ENCODE measurements at regions not wholly inside any gene's neighbourhood (a gene's known extent, or its start where the extent isn't known, plus 50 kb on each side); places are given as distances from the start of the nearest gene placed in this dataset.

GRCh38 chrX:85504381-85504780, 124.9 kb upstream of the POF1B start:
- Histone ChIP-seq H3K27me3 (no peaks in the 10 kb centered on the region), H3K4me3 (no peak overlapping the region), H3K9me3 (no peaks in the 10 kb centered on the region), H3K27ac (no peak overlapping the region), H3K4me1 (no peaks in the 10 kb centered on the region), H3K36me3 (no peaks in the 10 kb centered on the region)
- WGBS, 2 donors, result 40 to 64% methylated on average over 1 of the region's 1 CpG
- TF ChIP-seq EP300 (IDR thresholded peaks at IDR 0.05) (no peak), CTCF (IDR thresholded peaks at IDR 0.05) (no peak), POLR2A (IDR thresholded peaks at IDR 0.05) (no peak)
- no peak for DNase-seq (ENCODE audit: low spot score in 2 of 2)

DNA sequence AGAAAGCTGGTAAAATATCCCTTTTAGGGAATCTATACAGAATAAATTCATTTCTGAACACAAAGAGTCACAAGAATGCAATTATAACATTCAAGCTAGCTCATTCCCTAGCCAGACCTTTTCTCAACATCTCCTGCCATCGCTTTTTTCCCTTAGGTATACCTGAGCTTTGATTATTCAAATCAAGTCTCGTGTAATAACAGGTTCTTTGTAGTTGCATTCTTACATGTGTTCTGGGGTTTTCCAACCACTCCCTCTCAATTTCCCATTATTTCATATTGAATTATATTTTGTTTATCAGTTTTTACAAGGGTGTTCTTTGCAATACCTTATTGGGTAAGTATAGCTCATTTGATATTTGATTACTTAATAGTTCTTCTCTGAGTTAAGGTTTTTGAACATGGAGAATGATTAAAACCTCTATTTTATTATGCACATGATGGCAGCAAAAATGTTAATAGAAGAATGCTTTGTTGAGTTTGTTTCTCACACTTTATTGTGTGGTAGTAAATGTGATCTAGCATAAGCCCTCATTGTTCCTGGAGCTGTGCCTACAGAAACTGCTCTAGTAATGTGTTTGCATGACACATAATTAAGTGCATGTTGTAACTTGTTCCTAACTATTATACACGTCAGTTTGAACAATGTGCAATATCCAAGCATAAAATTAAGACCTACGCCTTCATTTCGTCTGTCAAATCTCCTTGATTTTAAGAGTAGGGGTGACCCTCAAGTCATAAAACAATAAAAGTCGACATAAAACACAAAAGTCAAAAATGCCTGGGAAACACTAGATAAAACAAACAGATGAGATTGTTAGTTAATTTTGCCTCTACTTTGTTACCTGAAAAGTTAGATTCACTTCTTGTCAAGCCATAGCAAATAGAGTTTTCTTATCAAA, 124.0 kb upstream of the POF1B start:
- TF ChIP-seq POLR2A (IDR thresholded peaks at IDR 0.05) (no peak), CTCF (IDR thresholded peaks at IDR 0.05) (no peak)
- H3K27me3 ChIP-seq, result no peaks in the 10 kb centered on the region
- H3K36me3 ChIP-seq, result no peaks in the 10 kb centered on the region
- no peak overlapping the region for H3K4me3 ChIP-seq
- WGBS, 2 donors, result 41 to 45% methylated on average over 6 of the region's 6 CpGs
- no peak for DNase-seq (ENCODE audit: low spot score in 2 of 2)
- no peaks in the 10 kb centered on the region for H3K9me3 ChIP-seq
- H3K4me1 ChIP-seq, result no peaks in the 10 kb centered on the region
- H3K27ac ChIP-seq, result no peak overlapping the region

- no peak for TF ChIP-seq POLR2A (IDR thresholded peaks at IDR 0.05)
- no peak for TF ChIP-seq EP300 (IDR thresholded peaks at IDR 0.05)
- TF ChIP-seq CTCF (IDR thresholded peaks at IDR 0.05), result no peak
- H3K4me1 ChIP-seq, result no peaks in the 10 kb centered on the region
- WGBS, 2 donors, result 50 to 69% methylated on average over 3 of the region's 3 CpGs
- H3K36me3 ChIP-seq, result no peaks in the 10 kb centered on the region
- no peaks in the 10 kb centered on the region for H3K9me3 ChIP-seq
- no peaks in the 10 kb centered on the region for H3K27me3 ChIP-seq
- H3K4me3 ChIP-seq, result no peak overlapping the region
- DNase-seq (ENCODE audit: low spot score in 2 of 2), result no peak
- H3K27ac ChIP-seq, result no peak overlapping the region
Measured at GRCh38 chrX:85501349-85501748, 121.9 kb upstream of the POF1B start.

- WGBS, 2 donors, result 43 to 52% methylated on average over 1 of the region's 1 CpG
- Histone ChIP-seq H3K9me3 (no peaks in the 10 kb centered on the region), H3K27ac (no peak overlapping the region), H3K27me3 (no peaks in the 10 kb centered on the region), H3K4me3 (no peak overlapping the region), H3K36me3 (no peaks in the 10 kb centered on the region), H3K4me1 (no peaks in the 10 kb centered on the region)
- TF ChIP-seq EP300 (IDR thresholded peaks at IDR 0.05), result no peak
- TF ChIP-seq POLR2A (IDR thresholded peaks at IDR 0.05), result no peak
- TF ChIP-seq CTCF (IDR thresholded peaks at IDR 0.05), result no peak
- DNase-seq (ENCODE audit: low spot score in 2 of 2), result no peak
Measured at GRCh38 chrX:85499400-85499799, 119.9 kb upstream of the POF1B start.

GRCh38 chrX:85493821-85494220, 114.4 kb upstream of the POF1B start:
- Histone ChIP-seq H3K4me1 (no peaks in the 10 kb centered on the region), H3K36me3 (no peaks in the 10 kb centered on the region), H3K27me3 (no peaks in the 10 kb centered on the region), H3K9me3 (no peaks in the 10 kb centered on the region), H3K27ac (no peak overlapping the region), H3K4me3 (no peak overlapping the region)
- TF ChIP-seq POLR2A (IDR thresholded peaks at IDR 0.05) (no peak), CTCF (IDR thresholded peaks at IDR 0.05) (no peak), EP300 (IDR thresholded peaks at IDR 0.05) (no peak)
- no peak for DNase-seq (ENCODE audit: low spot score in 2 of 2)
- WGBS, 2 donors, result 67 to 70% methylated on average over 3 of the region's 3 CpGs
